GM12878 (cell line): ENCODE measurements at regions not wholly inside any gene's neighbourhood (a gene's known extent, or its start where the extent isn't known, plus 50 kb on each side); places are given as distances from the start of the nearest gene placed in this dataset.

Source experiments
- ATAC-seq: fragments of 200-7000 bp; cut with Tn5 transposase; 3 replicates; pipeline ENCODE4 v1.9.1; 2020; ENCODE audit warnings: mild to moderate bottlenecking, moderate library complexity
- BruUV-seq: library from RNA; stranded (reverse); fragments of 400-500 nt; replicated peaks from 2 replicates; lab custom pipeline; 2021; lab: Mats Ljungman, UMichigan
- CTCF ChIA-PET: fragments of 300-600 bp; sonication (Branson Sonifier 250); formaldehyde crosslinking; extraction: SDS; loops from one replicate; lab custom pipeline; 2021; ENCODE audit warnings: inconsistent platforms; lab: Yijun Ruan, JAX
- POLR2A ChIA-PET: fragments of 350-600 bp; formaldehyde crosslinking; extraction: SDS; loops from one replicate; lab custom pipeline; 2021; ENCODE audit warnings: inconsistent platforms; lab: Charles Lee
- RAD21 ChIA-PET: fragments of 300-600 bp; sonication (Branson Sonifier 250); formaldehyde crosslinking; loops from one replicate; lab custom pipeline; 2023; ENCODE audit warnings: antibody characterized with exemption; ENCODE audit not compliant: unreplicated experiment; lab: Charles Lee
- SMC1A ChIA-PET: fragments of 300-600 bp; sonication (Branson Sonifier 250); formaldehyde crosslinking; loops from one replicate; lab custom pipeline; 2023; ENCODE audit not compliant: unreplicated experiment, uncharacterized antibody; lab: Charles Lee
- DNase-seq: peaks from one replicate; pipeline ENCODE4 v3.0.0-alpha.2; 2011; ENCODE audit warnings: low read depth, low spot score
- FAIRE-seq: peaks from 3 replicates; lab custom pipeline; 2011; peaks lifted over from hg19 to GRCh38; lab: Jason Lieb, UNC
- H2AFZ ChIP-seq: 2 replicates; pipeline ENCODE4 v1.6.0; 2011; ENCODE audit warnings: low read depth, low read length, control low read depth; ENCODE audit not compliant: control insufficient read depth
- H3K27ac ChIP-seq: 2 replicates; pipeline ENCODE4 v1.5.1; 2011; ENCODE audit warnings: control low read depth; ENCODE audit not compliant: control insufficient read depth, insufficient read depth
- H3K27me3 ChIP-seq, 2 experiments: replicated peaks in 1 of 2; 2 replicates each; pipeline versions ENCODE4 v1.6.0 to v1.6.1; 2011; ENCODE audit warnings: low read length in 1 of 2; ENCODE audit not compliant: control insufficient read depth in 2 of 2, insufficient read depth in 2 of 2
- H3K36me3 ChIP-seq, 2 experiments: 2 replicates each; pipeline ENCODE4 v1.5.1; 2011; ENCODE audit warnings: low read length in 1 of 2; ENCODE audit not compliant: control insufficient read depth in 2 of 2, insufficient read depth in 2 of 2
- H3K4me1 ChIP-seq: 2 replicates; pipeline ENCODE4 v1.6.1; 2011; ENCODE audit warnings: mild to moderate bottlenecking, low read length, moderate library complexity, mixed read lengths; ENCODE audit not compliant: control insufficient read depth, insufficient read depth
- H3K4me2 ChIP-seq: 2 replicates; pipeline ENCODE4 v1.6.0; 2011; ENCODE audit warnings: control low read depth; ENCODE audit not compliant: control insufficient read depth, insufficient read depth
- H3K4me3 ChIP-seq: fragments of 200-600 bp; sonication (generic); 2 replicates; pipeline ENCODE4 v1.5.1; 2016
- H3K79me2 ChIP-seq: 2 replicates; pipeline ENCODE4 v1.6.0; 2011; ENCODE audit warnings: low read length; ENCODE audit not compliant: control insufficient read depth, insufficient read depth
- H3K9ac ChIP-seq: 2 replicates; pipeline ENCODE4 v1.8.0; 2011; ENCODE audit warnings: low read length, control low read depth, mixed read lengths; ENCODE audit not compliant: control insufficient read depth, insufficient read depth
- H3K9me3 ChIP-seq: replicated peaks from 3 replicates; pipeline ENCODE4 v1.5.1; 2011; ENCODE audit warnings: mild to moderate bottlenecking, low read length; ENCODE audit not compliant: control insufficient read depth, insufficient read depth
- H4K20me1 ChIP-seq: 2 replicates; pipeline ENCODE4 v1.6.0; 2011; ENCODE audit not compliant: control insufficient read depth, insufficient read depth
- BCLAF1 ChIP-seq: fragments of 450-650 bp; IDR thresholded peaks from 2 replicates; pipeline ENCODE4 v1.6.1; 2017; ENCODE audit warnings: antibody characterized with exemption, mild to moderate bottlenecking, moderate library complexity
- CBX3 ChIP-seq: fragments of 200-600 bp; sonication (generic); IDR thresholded peaks from 2 replicates; pipeline ENCODE4 v1.6.1; 2016; ENCODE audit warnings: low read depth, borderline replicate concordance
- CREB1 ChIP-seq: IDR thresholded peaks from 2 replicates; pipeline ENCODE4 v1.6.1; 2012; ENCODE audit warnings: low read depth, mild to moderate bottlenecking, inconsistent platforms
- ESRRA ChIP-seq: IDR thresholded peaks from 2 replicates; pipeline ENCODE4 v1.6.1; 2012; ENCODE audit warnings: mild to moderate bottlenecking, low read length, improper control_type of control experiment
- FOXK2 ChIP-seq: fragments of 450-650 bp; IDR thresholded peaks from 2 replicates; pipeline ENCODE4 v1.6.1; 2017; ENCODE audit warnings: mild to moderate bottlenecking, moderate library complexity
- MYC ChIP-seq: IDR thresholded peaks from 2 replicates; pipeline ENCODE4 v1.6.1; 2011; ENCODE audit warnings: mild to moderate bottlenecking, low read length, moderate library complexity, inconsistent platforms; ENCODE audit not compliant: insufficient read depth, insufficient replicate concordance, insufficient read length, severe bottlenecking
- NR2F1 ChIP-seq: fragments of 450-650 bp; conservative IDR thresholded peaks from 2 replicates; pipeline ENCODE4 v1.6.1; 2017; ENCODE audit warnings: mild to moderate bottlenecking
- SMARCA5 ChIP-seq: fragments of 450-650 bp; IDR thresholded peaks from 2 replicates; pipeline ENCODE4 v1.6.1; 2017; ENCODE audit warnings: mild to moderate bottlenecking
- SREBF1 ChIP-seq: IDR thresholded peaks from 2 replicates; pipeline ENCODE4 v1.6.1; 2012; ENCODE audit warnings: mild to moderate bottlenecking, low read length
- STAT3 ChIP-seq: IDR thresholded peaks from 2 replicates; pipeline ENCODE4 v1.6.1; 2011; ENCODE audit warnings: low read depth, low read length, improper control_type of control experiment
- TBL1XR1 ChIP-seq: IDR thresholded peaks from 2 replicates; pipeline ENCODE4 v1.6.1; 2012; ENCODE audit warnings: low read depth, low read length, improper control_type of control experiment
- ZNF207 ChIP-seq: fragments of 450-650 bp; IDR thresholded peaks from 2 replicates; pipeline ENCODE4 v1.6.1; 2014; ENCODE audit warnings: antibody characterized with exemption, mild to moderate bottlenecking, borderline replicate concordance
- ZZZ3 ChIP-seq: IDR thresholded peaks from 2 replicates; pipeline ENCODE4 v1.6.1; 2011; ENCODE audit warnings: low read depth; ENCODE audit not compliant: control insufficient read depth, insufficient read length
- WGBS: methylation state at CpG from one replicate; pipeline ENCODE4 v1.1.6; 2016; ENCODE audit warnings: low lambda C conversion rate; ENCODE audit not compliant: insufficient replicate concordance, insufficient coverage; ENCODE audit errors: missing lambda C conversion rate; 5-methylcytosine and 5-hydroxymethylcytosine counted together
- in situ Hi-C: fragments of 300-500 bp; cut with MboI; formaldehyde crosslinking; loops from 9 replicates; pipeline ENCODE4 v1.14.3; 2018; ENCODE audit warnings: mixed read lengths
- intact Hi-C: fragments of 100-400 bp; cut with micrococcal nuclease; formaldehyde crosslinking; loops from one replicate; pipeline ENCODE4 v1.14.2; 2022; ENCODE audit not compliant: unreplicated experiment
- TF ChIP-seq, protein P1 (sequence below), 3 experiments: IDR thresholded peaks in 2 of 3; conservative IDR thresholded peaks in 1 of 3; 2 replicates each; pipeline ENCODE4 v1.5.1; 2011; ENCODE audit warnings: low read depth in 3 of 3, low read length in 3 of 3, mild to moderate bottlenecking in 3 of 3, control low read depth in 2 of 3, moderate library complexity in 2 of 3, inconsistent platforms in 1 of 3, mixed read lengths in 1 of 3; ENCODE audit not compliant: control insufficient read depth in 2 of 3, insufficient read depth in 1 of 3; ENCODE audit errors: extremely low read depth in 1 of 3

DNA sequence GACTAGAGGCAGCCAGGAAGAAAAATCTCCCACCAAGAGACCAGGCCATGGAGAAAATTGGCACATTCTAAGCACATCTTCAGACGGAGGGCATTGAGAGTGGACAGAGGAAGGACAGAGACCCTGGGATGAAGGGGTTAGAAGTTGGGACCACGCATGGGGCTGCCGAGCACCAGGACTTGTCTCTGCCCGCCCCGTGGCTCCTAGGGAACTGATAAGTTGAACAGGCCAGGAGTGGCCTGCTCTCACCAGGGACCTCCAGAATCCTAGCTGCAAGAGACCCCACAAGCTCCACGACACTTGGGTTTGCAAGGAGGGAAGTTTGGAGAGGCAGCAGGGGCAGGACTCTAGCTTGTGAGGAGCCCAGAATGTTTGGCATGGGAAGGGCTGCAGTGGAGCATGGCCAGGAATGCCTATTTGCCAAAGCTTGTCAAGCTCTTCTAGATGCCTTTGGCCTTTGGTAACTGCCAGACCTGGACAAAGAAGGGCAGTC is 355.1 kb downstream of the NSUN3 start (continued):
- no peak for TF ChIP-seq TBL1XR1
- TF ChIP-seq STAT3 = no peak
- TF ChIP-seq NR2F1 = no peak
- no peak for TF ChIP-seq BCLAF1
- no peak for TF ChIP-seq ZNF207
- TF ChIP-seq SREBF1 = no peak
- TF ChIP-seq, protein P1, sequence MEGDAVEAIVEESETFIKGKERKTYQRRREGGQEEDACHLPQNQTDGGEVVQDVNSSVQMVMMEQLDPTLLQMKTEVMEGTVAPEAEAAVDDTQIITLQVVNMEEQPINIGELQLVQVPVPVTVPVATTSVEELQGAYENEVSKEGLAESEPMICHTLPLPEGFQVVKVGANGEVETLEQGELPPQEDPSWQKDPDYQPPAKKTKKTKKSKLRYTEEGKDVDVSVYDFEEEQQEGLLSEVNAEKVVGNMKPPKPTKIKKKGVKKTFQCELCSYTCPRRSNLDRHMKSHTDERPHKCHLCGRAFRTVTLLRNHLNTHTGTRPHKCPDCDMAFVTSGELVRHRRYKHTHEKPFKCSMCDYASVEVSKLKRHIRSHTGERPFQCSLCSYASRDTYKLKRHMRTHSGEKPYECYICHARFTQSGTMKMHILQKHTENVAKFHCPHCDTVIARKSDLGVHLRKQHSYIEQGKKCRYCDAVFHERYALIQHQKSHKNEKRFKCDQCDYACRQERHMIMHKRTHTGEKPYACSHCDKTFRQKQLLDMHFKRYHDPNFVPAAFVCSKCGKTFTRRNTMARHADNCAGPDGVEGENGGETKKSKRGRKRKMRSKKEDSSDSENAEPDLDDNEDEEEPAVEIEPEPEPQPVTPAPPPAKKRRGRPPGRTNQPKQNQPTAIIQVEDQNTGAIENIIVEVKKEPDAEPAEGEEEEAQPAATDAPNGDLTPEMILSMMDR (IDR thresholded peaks at IDR 0.05 in 2 of 3, conservative IDR thresholded peaks at IDR 0.05 in 1 of 3; ENCODE audit: control insufficient read depth in 2 of 3, extremely low read depth in 1 of 3, insufficient read depth in 1 of 3, low read depth in 3 of 3, low read length in 3 of 3) = no peak
- TF ChIP-seq, all 136 proteins: peak for 0

- H3K27me3 ChIP-seq = no peaks in the 10 kb centered on the region
- H3K4me3 ChIP-seq = no peak overlapping the region
- BruUV-seq = no TSS peak
- no peak overlapping the region for H2AFZ ChIP-seq
- intact Hi-C loops = no loop called here
- CTCF ChIA-PET = no interaction called here
- SMC1A ChIA-PET = no interaction called here
- no peaks in the 10 kb centered on the region for H3K36me3 ChIP-seq
- POLR2A ChIA-PET = no interaction called here
- no peak overlapping the region for H3K4me2 ChIP-seq
- H3K79me2 ChIP-seq = no peaks in the 10 kb centered on the region
- H3K9ac ChIP-seq = no peak overlapping the region
- H4K20me1 ChIP-seq = no peaks in the 10 kb centered on the region
- H3K27ac ChIP-seq = no peak overlapping the region
- no peaks in the 10 kb centered on the region for H3K4me1 ChIP-seq
- RAD21 ChIA-PET = no interaction called here
- in situ Hi-C loops = no loop called here
- TF ChIP-seq ZZZ3 (no peak), MYC (no peak), ESRRA (no peak), CREB1 (no peak), FOXK2 (no peak), SMARCA5 (no peak), CBX3 (no peak)
- no peaks in the 10 kb centered on the region for H3K9me3 ChIP-seq
- no peak for ATAC-seq
- 0% methylated on average over 1 of the region's 1 CpG for WGBS
- DNase-seq = no peak
- no peak for FAIRE-seq
Observed at GRCh38 chr3:94420931-94421330, 358.1 kb downstream of the NSUN3 start.
